HK-2 (cell line): ENCODE measurements at regions not wholly inside any gene's neighbourhood (a gene's known extent, or its start where the extent isn't known, plus 50 kb on each side); places are given as distances from the start of the nearest gene placed in this dataset.
"Not testable (repeated sequence)": the region's sequence is repeated elsewhere in the genome, so short reads cannot be mapped to it uniquely, and the experiment has no call there.

Source experiments
- DNase-seq: peaks from one replicate; pipeline ENCODE4 v3.0.0-alpha.2; 2018; ENCODE audit not compliant: unreplicated experiment

DNA sequence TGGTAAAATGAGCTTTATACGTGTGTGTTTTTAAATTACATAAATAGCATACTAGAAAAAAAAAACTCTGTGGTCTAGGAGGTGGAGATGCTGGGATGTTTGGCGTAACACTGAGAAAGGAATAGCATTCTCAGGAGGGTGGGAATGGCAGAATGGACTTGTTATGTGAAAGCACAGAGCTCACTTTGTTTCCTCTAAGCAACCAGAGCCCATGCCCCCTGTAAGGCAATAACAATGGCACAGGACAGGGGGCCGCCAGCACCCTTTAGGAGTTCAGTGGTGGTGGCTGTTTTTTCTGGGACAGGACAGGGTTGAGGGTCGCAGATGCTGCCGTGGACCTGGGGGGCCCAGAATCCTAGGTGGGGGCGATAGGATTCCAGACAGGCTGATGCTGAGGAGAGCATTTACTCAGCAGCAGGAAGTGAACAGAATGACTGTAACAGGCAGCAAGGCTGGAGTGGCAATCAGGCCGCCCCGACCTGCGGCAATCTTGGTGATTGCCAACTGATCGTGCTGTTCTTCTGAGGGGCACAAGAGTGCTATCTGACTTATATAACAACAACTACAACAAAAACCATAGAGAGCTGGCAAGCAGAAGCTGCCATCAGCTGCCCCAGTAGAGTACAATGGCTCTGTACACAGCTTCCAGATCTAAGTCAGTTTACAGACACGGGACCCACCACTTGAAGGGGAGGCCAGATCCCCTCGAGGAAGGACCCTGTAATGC, 160.4 kb downstream of the UACA start:
- no peak for DNase-seq

DNA sequence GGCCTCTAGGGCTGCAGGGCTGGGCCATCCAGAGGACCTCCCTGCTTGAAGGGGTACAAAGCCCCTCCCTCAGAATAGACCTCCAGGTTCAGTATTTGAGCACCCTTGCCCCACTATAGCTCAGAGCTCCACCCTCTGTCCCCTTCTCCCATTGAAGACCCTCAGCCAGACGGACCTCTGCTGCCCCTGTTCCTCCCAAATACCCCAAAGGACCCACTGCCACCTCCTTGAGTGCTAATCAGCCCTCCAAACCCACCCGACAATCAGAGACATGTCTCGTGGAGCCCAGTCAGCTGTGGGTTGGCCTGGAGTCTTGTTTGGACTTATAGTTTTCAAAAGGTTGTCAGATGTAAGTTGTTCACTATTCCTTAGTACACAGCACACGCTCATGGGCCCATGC, 161.1 kb downstream of the UACA start:
- no peak for DNase-seq

DNA sequence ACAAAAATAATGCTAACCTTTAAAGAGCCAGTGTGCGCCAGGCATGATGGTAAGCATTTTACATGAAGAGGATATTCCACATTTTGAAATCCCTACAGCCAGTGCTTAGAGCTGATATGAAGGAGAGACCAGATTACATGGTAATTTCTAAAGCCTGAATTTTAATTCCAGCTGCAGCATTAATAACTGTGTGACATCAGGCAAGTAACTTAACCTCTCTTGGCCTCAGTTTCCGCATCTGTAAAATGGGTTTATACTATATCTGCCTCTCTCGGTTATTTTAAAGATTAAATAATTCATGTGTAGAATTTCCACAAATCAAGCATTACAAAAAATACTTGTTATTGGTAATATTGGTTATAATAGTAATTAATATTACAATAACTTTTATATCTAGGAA, 165.4 kb downstream of the UACA start:
- DNase-seq, result no peak

DNA sequence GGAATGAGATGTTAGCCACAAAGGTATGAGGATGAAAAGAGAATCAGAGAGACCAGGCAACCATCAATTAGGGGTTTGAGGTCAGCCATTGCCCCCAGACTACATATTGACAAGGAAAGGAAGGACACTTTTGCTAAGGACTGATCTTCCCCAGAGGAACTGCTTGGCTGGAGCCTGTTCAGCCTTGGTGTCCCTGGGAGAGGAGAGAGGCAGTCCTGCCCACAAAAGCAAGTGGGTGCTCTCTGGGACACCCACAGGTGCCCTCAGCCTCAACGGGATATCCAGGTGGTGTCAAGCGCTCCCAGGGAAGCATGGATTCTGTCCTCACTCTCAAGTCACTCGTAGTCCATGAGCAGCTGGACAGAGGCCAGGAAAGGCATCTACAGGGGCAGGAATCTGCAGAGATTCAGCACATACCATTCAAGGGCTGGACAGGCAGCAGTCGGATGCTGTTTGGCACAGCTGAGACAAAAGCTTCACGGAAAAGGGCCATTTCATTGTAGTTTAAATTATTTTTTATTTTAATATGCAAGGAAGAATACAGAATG, 166.2 kb downstream of the UACA start:
- no peak for DNase-seq

DNA sequence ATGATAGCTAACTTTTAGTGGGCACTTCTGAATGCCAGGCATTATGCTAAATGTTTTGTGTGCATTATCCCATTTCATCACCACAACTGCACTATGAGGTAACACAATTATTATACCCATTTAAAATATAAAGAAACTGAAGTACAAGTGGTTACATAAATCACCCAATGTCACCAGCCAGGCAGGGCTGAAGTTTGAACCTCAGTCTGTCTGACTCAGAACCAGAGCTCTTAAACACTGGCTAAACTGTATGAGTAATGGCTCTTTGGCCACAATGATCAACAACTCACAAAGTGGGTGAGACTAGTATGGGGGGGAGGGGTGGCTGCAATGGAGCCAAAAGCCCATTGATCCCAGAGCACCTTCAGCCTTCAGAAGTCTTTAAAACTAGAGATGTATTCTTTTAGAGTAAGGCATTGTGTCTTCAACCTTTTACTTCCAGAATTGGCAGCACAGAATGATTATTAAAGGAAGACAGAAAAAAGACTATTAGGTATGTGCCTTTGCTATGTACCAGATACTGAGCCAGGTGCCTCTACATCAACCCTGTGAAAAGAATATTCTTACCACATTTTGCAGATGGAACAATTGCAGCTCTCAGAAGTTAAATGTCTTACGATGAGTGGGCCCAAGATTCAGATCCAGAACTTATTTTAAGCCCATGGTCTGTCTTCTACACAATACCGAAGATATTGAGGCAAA, 166.9 kb downstream of the UACA start:
- peak; percentile 25 for DNase-seq

DNA sequence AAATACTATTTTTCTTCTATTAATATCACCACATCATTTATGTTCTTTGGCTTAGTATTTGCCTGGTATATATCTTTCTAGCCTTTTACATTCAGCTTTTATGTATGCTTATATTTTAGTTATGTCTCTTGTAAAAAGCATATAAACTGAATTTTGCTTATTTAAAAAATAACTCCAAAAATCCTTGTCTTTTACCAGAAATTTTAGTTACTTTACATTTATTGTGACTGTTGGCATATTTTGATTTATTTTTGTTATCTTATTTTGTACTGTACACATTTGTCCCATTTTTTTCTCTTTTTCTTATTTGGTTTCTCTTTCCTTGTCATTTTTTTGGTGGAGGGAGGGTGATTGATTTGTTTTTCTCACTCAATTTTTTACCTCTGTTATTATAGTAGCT, 169.6 kb downstream of the UACA start:
- no peak for DNase-seq

DNA sequence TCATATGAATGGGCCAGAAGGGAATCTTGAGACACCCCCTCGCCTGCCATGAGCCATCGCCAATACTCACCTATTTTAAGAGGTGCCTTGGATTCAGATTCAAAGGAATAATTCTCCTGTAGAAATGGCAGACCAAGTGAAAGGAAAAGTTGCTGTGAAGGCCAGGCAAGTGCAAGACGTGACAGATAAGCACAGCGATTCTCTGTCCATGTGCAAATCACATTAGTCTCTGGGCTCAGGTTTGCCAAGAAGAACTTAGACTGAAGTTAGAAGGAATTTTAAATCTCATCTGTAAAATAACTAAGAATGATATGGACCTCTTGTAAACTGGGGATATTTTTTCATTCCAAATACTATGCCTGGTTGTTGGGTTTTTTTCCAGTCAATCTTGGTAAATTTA, 173.6 kb downstream of the UACA start:
- no peak for DNase-seq

DNA sequence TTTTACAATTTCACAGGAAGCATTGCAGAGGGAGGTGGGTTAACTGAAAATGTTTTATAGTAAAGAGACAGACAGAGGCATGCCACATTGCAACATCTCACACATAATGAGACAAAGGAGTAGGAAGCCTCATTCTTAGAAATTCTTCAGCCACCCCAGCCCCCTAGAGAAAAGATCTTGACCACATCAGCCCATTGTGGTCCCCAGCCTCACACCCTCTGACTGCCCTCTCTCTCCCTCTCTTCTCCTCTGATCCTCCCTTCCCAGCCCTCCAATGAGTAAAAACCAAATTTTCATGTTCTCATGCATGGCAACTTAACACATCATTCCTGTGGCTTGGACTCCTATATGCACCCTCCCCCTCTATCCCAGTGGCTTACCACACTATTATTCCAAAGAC, 174.1 kb downstream of the UACA start:
- DNase-seq, result no peak

DNA sequence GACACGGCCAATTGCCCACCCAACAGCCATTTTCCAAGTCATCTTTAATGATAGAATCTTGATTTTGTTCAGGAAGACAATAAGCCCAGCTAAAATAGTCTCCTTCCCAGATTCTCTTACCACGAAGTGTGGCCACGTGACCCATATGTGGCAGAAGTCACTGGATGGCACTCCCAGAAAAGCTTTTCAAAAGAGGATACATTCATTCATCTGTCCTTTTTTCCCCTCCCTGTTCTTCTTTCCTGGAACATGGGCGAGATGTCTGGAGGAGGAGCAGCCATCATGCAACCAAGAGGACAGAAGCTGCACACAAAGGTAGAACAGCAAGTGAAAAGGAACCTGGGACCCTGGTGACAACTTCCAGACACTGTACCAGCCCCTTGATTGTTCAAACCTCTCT, 174.7 kb downstream of the UACA start:
- DNase-seq, result no peak

DNA sequence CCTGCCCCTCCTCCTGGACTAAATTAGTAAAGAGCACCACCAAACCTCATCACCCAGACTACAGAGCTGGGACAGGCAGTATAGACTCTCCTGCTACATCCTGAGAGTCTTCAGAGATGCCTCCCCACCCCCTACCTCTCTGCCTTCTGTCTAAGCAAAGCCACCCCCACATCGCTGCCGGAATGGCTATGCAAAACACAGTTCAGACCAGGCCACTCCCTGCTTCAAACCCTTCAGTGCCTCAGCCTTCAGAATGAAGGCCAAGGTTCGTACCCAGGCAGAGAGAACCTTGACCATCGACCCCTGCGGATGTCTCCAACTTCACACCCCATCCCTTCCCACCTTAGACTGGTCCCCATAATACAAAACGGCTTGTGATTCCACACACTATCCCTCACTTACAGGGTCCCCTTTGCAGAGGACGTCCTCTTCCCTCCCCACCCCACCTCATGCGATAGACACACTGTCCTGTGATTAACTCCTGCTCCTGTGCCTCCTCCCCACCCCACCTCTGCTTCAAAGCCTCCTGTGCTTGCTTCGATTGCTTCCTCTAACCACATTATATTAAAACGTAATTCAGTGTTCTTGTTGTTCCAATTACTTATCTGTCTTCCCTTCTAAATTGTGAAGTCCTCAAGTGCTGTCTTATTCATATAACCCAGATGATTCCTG, 175.3 kb downstream of the UACA start:
- no peak for DNase-seq

GRCh38 chr15:70587012-70587634, 176.2 kb downstream of the UACA start:
- not testable (repeated sequence) for DNase-seq

DNA sequence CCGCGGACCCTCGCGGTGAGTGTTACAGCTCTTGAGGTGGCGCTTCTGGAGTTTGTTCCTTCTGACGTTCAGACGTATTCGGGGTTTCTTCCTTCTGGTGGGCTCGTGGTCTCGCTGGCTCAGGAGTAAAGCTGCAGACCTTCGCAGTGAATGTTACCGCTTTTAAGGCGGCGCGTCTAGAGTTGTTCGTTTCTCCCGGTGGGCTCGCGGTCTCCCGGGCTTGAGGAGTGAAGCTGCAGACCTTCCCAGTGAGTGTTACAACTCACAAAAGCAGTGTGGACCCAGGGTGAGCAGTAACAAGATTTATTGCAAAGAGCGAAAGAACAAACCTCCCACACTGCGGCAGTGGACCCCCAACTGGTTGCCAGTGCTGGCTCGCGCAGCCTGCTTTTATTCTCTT, 177.1 kb downstream of the UACA start:
- DNase-seq, result no peak

DNA sequence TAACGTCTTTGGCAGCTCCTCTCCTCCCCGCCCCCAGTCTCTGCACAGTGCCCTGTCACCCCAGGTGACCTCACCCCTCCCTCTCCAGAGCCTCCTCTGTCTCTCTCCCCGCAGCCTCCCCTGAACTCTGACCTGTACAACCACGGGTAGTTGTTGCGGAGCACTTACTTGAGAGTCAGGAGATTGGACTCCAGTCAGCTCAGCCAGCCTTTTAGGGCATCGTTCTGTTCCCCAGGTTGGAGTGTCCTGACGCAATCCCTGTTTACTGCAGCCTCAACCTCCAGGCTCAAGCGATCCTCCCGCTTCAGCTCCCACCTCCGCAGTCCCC, 177.7 kb downstream of the UACA start:
- no peak for DNase-seq

DNA sequence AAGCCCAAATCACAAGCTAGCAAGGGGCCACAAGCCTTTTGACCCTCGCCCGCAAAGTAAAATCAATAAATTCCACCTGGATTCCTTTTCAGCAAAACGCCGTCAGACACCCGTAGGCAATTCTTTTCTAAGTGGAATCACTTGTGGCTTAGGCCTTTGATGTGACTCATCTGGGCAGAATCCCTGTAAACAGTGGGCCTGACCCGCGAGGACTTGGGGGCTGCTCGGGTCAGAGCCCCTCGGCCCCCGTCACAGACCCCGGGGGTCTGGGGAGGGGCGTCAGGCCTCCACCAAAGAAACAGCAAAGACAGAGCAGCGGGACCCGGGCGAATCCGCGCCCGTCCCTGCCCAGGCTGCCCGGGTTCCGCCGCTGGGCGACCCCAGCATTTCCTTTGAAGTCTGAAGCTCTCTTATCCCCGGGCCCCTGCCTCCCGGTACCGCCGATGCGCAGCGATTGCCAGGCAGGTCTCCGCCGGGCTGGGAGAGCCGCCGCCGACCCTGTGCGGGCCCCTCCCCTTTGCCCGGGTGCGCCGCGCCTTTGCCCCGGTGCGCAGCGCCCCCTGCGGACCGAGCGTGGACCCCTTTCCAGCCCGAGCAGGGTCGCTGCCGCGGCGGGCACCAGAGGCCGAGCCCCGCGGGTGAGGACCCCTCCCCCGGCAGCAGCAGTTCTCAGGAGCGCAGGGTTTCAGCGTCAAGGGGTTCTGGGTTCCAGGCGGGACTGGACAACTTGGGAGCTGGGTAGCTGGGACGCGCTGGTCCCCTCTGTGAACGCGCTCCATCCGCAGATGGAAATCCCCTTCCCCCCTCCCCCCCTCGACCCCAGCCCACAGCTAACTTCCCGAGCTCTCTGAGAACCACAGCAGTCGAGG, 178.3 kb downstream of the UACA start:
- DNase-seq, result peak; percentile 37

DNA sequence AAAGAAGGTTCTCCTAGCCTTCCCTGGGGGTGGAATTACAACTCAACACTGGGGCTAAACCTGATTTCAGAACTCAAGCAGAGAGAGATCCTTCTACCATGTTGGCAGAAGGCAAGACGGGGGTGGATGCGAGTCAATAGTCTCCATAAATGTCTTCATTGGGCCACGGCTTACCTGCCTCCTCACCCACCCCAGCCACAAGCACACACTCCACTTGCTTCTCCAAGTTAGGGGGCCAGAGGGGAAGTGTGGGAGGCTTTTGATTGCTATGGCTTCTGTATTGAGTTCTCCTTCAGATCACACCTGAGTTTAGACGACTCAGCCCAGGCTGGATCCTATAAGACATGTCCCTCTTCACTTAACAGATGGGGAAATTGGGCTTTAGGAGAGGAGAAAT, 178.9 kb downstream of the UACA start:
- DNase-seq, result no peak

DNA sequence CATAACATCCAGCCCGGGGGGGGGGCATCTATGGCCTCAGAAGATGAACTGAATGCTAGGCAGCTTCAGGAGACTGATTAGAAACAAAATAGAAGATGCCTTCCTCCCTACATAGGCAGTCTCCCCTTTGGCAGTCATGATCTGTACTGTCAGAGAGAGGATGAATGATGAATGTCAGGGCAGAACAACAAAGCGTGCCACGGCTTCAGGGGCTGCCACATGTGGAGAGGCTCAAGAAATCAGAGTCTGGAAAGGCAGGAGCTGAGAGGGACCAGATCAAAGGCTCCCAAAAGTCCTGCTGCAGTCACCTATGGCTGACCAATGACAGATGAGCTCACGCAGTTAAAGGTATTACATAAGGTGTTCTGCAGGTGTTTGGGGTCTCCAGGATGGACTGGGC, 180.4 kb downstream of the UACA start:
- DNase-seq, result no peak

DNA sequence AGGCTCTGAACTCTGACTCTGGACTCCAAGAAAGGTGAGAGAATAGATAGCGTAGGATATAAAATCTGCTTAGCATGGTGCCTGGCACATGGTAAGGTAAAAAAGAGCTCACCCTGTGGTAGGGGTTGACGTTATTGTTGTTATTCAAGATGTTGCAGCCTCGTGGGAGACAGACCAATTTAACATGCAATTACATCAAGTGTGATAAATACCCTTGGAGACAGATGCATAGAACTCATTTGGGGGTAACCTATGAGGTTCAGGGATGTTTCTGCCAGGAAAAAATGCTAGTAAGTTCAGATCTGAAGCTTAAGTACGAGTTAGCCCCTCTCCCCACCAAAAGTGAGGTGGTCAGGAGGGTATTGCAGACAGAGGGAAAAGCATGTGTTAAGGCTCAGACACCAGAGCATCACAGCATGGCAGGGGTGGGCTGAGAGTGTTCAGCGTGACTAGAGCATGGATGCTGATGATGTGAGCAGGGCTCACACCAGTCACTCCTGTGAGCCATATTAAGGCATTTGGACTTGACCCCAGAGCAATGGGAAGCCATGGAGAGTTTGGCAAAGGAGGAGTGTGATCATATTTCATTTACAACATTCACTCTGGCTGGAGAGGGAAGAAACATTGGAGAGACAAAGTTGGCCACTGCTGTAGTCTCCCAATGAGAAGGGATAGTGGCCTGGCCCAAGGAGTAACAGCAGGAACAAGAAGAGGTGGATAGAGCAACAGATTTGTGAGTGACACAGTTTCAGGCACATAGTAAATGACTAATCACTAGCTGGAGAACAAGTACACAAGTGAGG, 181.0 kb downstream of the UACA start:
- DNase-seq, result no peak

GRCh38 chr15:70580958-70581357, 182.4 kb downstream of the UACA start:
- DNase-seq, result no peak

- no peak for DNase-seq
Measured at GRCh38 chr15:70580286-70580685, 183.1 kb downstream of the UACA start.

GRCh38 chr15:70579766-70580165, 183.6 kb downstream of the UACA start:
- no peak for DNase-seq

DNA sequence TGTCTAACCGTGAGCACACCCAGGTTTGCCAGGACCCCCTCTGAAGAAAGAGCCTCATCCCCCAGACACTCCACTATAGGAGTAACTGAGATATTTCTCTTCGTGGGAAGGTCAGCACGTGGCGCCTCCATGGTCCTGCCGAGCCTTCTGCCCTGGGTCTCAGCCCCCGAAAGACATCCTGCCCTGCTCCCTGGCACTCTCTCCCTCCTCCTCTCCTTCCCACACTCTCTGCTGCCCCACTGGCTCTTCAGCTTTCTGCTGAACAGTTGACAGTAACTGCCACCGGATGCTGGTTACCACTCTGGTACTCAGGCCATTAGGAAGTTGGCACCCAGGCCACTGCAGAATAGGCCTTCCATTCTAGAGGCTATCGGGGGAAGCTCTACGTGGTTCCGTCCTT, 185.2 kb downstream of the UACA start:
- DNase-seq, result no peak
